ENCODE measurements at regions not wholly inside any gene's neighbourhood (a gene's known extent, or its start where the extent isn't known, plus 50 kb on each side); places are given as distances from the start of the nearest gene placed in this dataset.

DNA sequence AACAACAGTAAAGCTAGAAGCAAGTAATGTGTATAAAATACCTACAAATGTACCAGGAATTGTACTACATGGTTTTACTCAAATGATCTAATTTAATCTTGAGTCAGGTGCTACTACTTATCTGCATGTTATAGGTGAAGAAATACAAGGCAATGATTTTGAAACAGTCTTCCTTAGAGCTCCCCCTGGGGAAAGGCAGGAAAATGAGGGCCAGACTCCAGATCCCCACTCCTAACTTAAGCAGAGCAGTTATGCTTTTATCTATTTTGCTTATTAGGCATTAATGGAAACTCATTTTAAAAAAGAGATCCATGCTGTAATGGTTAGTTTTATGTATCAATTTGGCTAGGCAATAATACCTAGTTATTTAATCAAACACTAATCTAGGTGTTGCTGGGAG, 109.3 kb upstream of the CPSF6 start:
- H3K4me3 ChIP-seq, result no peak overlapping the region
- ATAC-seq (no peak), DNase-seq (ENCODE audit: low read depth, low spot score) (no peak), FAIRE-seq (no peak)
- no peak overlapping the region for H3K27ac ChIP-seq (ENCODE audit: control insufficient read depth, insufficient read depth)
- in situ Hi-C loops (cut with MboI) (no loop called here), intact Hi-C loops (cut with micrococcal nuclease; ENCODE audit: unreplicated experiment) (no loop called here)
- ChIA-PET SMC1A (ENCODE audit: uncharacterized antibody, unreplicated experiment) (interaction anchor here (0.6 kb wide), 1 partner anchor 754 kb away, joined by 3 read pairs; no protein-coding TSS in a partner anchor), CTCF (interaction anchor here (1.8 kb wide), 1 partner anchor 13 kb away, joined by 5 read pairs; no protein-coding TSS in a partner anchor), RAD21 (ENCODE audit: unreplicated experiment) (no interaction called here), POLR2A (no interaction called here)
- no peaks in the 10 kb centered on the region for H3K9me3 ChIP-seq (replicated peaks; ENCODE audit: control insufficient read depth, insufficient read depth, low read length)
- no TSS peak for BruUV-seq (replicated peaks)
- H4K20me1 ChIP-seq (ENCODE audit: control insufficient read depth, insufficient read depth), result no peaks in the 10 kb centered on the region
- H2AFZ ChIP-seq (ENCODE audit: control insufficient read depth, low read depth, low read length), result no peak overlapping the region
- H3K9ac ChIP-seq (ENCODE audit: control insufficient read depth, insufficient read depth, low read length), result no peak overlapping the region
- TF ChIP-seq CBX3 (IDR thresholded peaks at IDR 0.05; ENCODE audit: borderline replicate concordance, low read depth), result no peak
- TF ChIP-seq PRDM15 (CRISPR knock-in tag; IDR thresholded peaks at IDR 0.05), result no peak
- no peak for TF ChIP-seq STAT1 (conservative IDR thresholded peaks at IDR 0.05)
- no peak for TF ChIP-seq TCF12 (IDR thresholded peaks at IDR 0.05; ENCODE audit: low read depth, low read length)
- no peak for TF ChIP-seq LARP7 (IDR thresholded peaks at IDR 0.05)
- no peak for TF ChIP-seq NFXL1 (IDR thresholded peaks at IDR 0.05; ENCODE audit: borderline replicate concordance)
- H3K27me3 ChIP-seq (replicated peaks in 1 of 2; ENCODE audit: control insufficient read depth in 2 of 2, insufficient read depth in 2 of 2, low read length in 1 of 2), result no peaks in the 10 kb centered on the region; a peak in 2 of 4 replicates
- no peaks in the 10 kb centered on the region for H3K79me2 ChIP-seq (ENCODE audit: control insufficient read depth, insufficient read depth, low read length)
- no peaks in the 10 kb centered on the region for H3K4me1 ChIP-seq (ENCODE audit: control insufficient read depth, insufficient read depth, low read length)
- no peak overlapping the region for H3K4me2 ChIP-seq (ENCODE audit: control insufficient read depth, insufficient read depth)
- H3K36me3 ChIP-seq (ENCODE audit: control insufficient read depth in 2 of 2, insufficient read depth in 2 of 2, low read length in 1 of 2), result no peaks in the 10 kb centered on the region
